B cell (primary cell): ENCODE measurements at regions not wholly inside any gene's neighbourhood (a gene's known extent, or its start where the extent isn't known, plus 50 kb on each side); places are given as distances from the start of the nearest gene placed in this dataset.

Experiments
- EZH2 ChIP-seq: IDR thresholded peaks from 2 replicates; pipeline ENCODE4 v1.6.1; 2012; ENCODE audit warnings: borderline replicate concordance, low read depth, mild to moderate bottlenecking, moderate library complexity, low read length; ENCODE audit not compliant: insufficient read depth, poor library complexity, severe bottlenecking
- TF ChIP-seq, protein P1 (sequence below): fragments of 200-600 bp; IDR thresholded peaks from one replicate; pipeline ENCODE4 v1.8.0; 2022; ENCODE audit warnings: antibody characterized with exemption, mild to moderate bottlenecking

DNA sequence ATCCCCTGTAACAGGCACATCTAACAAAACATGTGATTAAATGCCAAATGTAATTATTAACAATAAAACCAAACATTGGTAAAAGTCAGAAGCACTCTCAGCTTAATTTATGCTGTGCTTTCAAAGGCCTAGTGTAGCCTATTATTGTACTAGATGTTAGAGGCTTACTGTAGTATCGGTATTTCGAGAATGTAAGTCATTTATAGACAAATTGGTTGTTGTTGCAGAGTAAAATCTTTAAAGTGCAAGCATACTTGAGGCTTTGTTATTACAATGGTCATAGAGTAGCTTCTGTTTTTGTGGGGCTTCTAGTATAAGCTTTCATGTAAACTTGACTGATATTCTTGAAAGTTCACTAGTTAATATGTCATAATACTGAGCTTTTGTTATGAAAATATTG, 965.8 kb downstream of the PLA2G4A start:
- TF ChIP-seq, protein P1, sequence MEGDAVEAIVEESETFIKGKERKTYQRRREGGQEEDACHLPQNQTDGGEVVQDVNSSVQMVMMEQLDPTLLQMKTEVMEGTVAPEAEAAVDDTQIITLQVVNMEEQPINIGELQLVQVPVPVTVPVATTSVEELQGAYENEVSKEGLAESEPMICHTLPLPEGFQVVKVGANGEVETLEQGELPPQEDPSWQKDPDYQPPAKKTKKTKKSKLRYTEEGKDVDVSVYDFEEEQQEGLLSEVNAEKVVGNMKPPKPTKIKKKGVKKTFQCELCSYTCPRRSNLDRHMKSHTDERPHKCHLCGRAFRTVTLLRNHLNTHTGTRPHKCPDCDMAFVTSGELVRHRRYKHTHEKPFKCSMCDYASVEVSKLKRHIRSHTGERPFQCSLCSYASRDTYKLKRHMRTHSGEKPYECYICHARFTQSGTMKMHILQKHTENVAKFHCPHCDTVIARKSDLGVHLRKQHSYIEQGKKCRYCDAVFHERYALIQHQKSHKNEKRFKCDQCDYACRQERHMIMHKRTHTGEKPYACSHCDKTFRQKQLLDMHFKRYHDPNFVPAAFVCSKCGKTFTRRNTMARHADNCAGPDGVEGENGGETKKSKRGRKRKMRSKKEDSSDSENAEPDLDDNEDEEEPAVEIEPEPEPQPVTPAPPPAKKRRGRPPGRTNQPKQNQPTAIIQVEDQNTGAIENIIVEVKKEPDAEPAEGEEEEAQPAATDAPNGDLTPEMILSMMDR = no peak
- TF ChIP-seq EZH2 = no peak
